B cell (primary cell): ENCODE measurements at regions not wholly inside any gene's neighbourhood (a gene's known extent, or its start where the extent isn't known, plus 50 kb on each side); places are given as distances from the start of the nearest gene placed in this dataset.

Experiments used
- ATAC-seq: fragments of 200-7000 bp; cut with Tn5 transposase; one replicate; pipeline ENCODE4 v1.10.0; 2021; ENCODE audit warnings: low read depth, mild to moderate bottlenecking, moderate number of reproducible peaks, moderate library complexity
- CTCF ChIA-PET: fragments of 350-600 bp; sonication (Branson Sonifier 250); formaldehyde crosslinking; loops from one replicate; lab custom pipeline; 2021; ENCODE audit warnings: antibody characterized with exemption, inconsistent platforms; lab: Charles Lee
- POLR2A ChIA-PET: fragments of 350-600 bp; sonication (Branson Sonifier 250); formaldehyde crosslinking; loops from one replicate; lab custom pipeline; 2021; ENCODE audit warnings: antibody characterized with exemption; lab: Charles Lee
- DNase-seq: peaks from one replicate; pipeline ENCODE4 v3.0.0; 2013
- H2AFZ ChIP-seq: 2 replicates; pipeline ENCODE4 v1.6.1; 2012; ENCODE audit warnings: mild to moderate bottlenecking, low read depth, low read length; ENCODE audit not compliant: insufficient read depth, poor library complexity, severe bottlenecking
- H3K27ac ChIP-seq, 2 donors: 1 replicate in 1 of 2; 2 replicates in 1 of 2; pipeline ENCODE4 v1.5.1; 2012 to 2013; ENCODE audit warnings: low read length in 2 of 2, mild to moderate bottlenecking in 2 of 2, moderate library complexity in 1 of 2
- H3K27me3 ChIP-seq, 4 experiments: fragments of 200-600 bp in 1 of 4; sonication (generic) in 1 of 4; replicated peaks in 1 of 4; 1 replicate in 2 of 4; 2 replicates in 2 of 4; pipeline versions ENCODE4 v1.6.1 to v1.7.0; 2013 to 2016; ENCODE audit warnings: low read length in 3 of 4, mild to moderate bottlenecking in 2 of 4, mixed read lengths in 1 of 4, moderate library complexity in 1 of 4; ENCODE audit not compliant: insufficient read depth in 4 of 4, control insufficient read depth in 3 of 4; ENCODE audit errors: control extremely low read depth in 1 of 4
- H3K36me3 ChIP-seq, 2 experiments: replicated peaks in 1 of 2; 1 replicate in 1 of 2; 2 replicates in 1 of 2; pipeline versions ENCODE4 v1.6.1 to v1.7.1; 2013; ENCODE audit warnings: low read length in 1 of 2; ENCODE audit not compliant: insufficient read depth in 2 of 2, control insufficient read depth in 1 of 2; ENCODE audit errors: control extremely low read depth in 1 of 2, extremely low read depth in 1 of 2
- H3K4me1 ChIP-seq, 2 donors: fragments of 200-600 bp in 1 of 2; sonication (generic) in 1 of 2; 1 replicate in 1 of 2; 2 replicates in 1 of 2; pipeline versions ENCODE4 v1.5.1 to v1.6.1; 2013 to 2017; ENCODE audit warnings: low read length in 2 of 2; ENCODE audit not compliant: control insufficient read depth in 2 of 2, insufficient read depth in 2 of 2
- H3K4me2 ChIP-seq: replicated peaks from 2 replicates; pipeline ENCODE3; 2012; ENCODE audit warnings: mild to moderate bottlenecking, low read depth, low read length; ENCODE audit not compliant: poor library complexity, severe bottlenecking
- H3K4me3 ChIP-seq, 5 experiments: fragments of 200-600 bp in 1 of 5; sonication (generic) in 1 of 5; 1 replicate in 3 of 5; 2 replicates in 2 of 5; pipeline versions ENCODE4 v1.5.1 to v1.7.0; 2011 to 2016; ENCODE audit warnings: low read length in 4 of 5, mild to moderate bottlenecking in 4 of 5, low read depth in 2 of 5, control low read depth in 1 of 5, moderate library complexity in 1 of 5; ENCODE audit not compliant: insufficient read depth in 1 of 5; ENCODE audit errors: control extremely low read depth in 1 of 5, extremely low read depth in 1 of 5
- H3K79me2 ChIP-seq: fragments of 200-600 bp; sonication (generic); one replicate; pipeline ENCODE4 v1.6.0; 2016; ENCODE audit warnings: low read length; ENCODE audit not compliant: control insufficient read depth, insufficient read depth
- H3K9ac ChIP-seq: fragments of 200-600 bp; sonication (generic); 2 replicates; pipeline ENCODE4 v1.6.1; 2017; ENCODE audit warnings: mild to moderate bottlenecking, low read length, moderate library complexity
- H3K9me3 ChIP-seq, 3 donors: one replicate each; pipeline versions ENCODE4 v1.6.1 to v1.7.1; 2013; ENCODE audit warnings: low read length in 2 of 3; ENCODE audit not compliant: control insufficient read depth in 2 of 3, insufficient read depth in 1 of 3; ENCODE audit errors: control extremely low read depth in 1 of 3
- H4K20me1 ChIP-seq: 2 replicates; pipeline ENCODE4 v1.6.0; 2012; ENCODE audit warnings: mild to moderate bottlenecking, low read length; ENCODE audit not compliant: insufficient read depth, control insufficient read depth, poor library complexity, severe bottlenecking
- H3K27ac Mint-ChIP-seq: one replicate; pipeline ENCODE4 v1.8.0; 2021; ENCODE audit warnings: mixed read lengths
- H3K27me3 Mint-ChIP-seq: one replicate; pipeline ENCODE4 v1.8.0; 2021; ENCODE audit warnings: mixed read lengths
- H3K4me1 Mint-ChIP-seq: one replicate; pipeline ENCODE4 v1.8.0; 2021; ENCODE audit warnings: mixed read lengths
- H3K4me3 Mint-ChIP-seq: one replicate; pipeline ENCODE4 v1.8.0; 2021; ENCODE audit warnings: mixed read lengths
- H3K9me3 Mint-ChIP-seq: one replicate; pipeline ENCODE4 v1.8.0; 2022; ENCODE audit warnings: mixed read lengths; ENCODE audit not compliant: insufficient read depth
- EZH2 ChIP-seq: IDR thresholded peaks from 2 replicates; pipeline ENCODE4 v1.6.1; 2012; ENCODE audit warnings: borderline replicate concordance, low read depth, mild to moderate bottlenecking, moderate library complexity, low read length; ENCODE audit not compliant: insufficient read depth, poor library complexity, severe bottlenecking
- WGBS: methylation state at CpG from one replicate; pipeline ENCODE4 v1.1.5; 2013; ENCODE audit warnings: missing lambda C conversion rate; ENCODE audit not compliant: insufficient coverage; 5-methylcytosine and 5-hydroxymethylcytosine counted together
- intact Hi-C: fragments of 100-400 bp; cut with micrococcal nuclease; formaldehyde crosslinking; loops from one replicate; pipeline ENCODE4 v1.10.0; 2022
- TF ChIP-seq, protein P1 (sequence below): fragments of 200-600 bp; IDR thresholded peaks from one replicate; pipeline ENCODE4 v1.8.0; 2022; ENCODE audit warnings: antibody characterized with exemption, mild to moderate bottlenecking

DNA sequence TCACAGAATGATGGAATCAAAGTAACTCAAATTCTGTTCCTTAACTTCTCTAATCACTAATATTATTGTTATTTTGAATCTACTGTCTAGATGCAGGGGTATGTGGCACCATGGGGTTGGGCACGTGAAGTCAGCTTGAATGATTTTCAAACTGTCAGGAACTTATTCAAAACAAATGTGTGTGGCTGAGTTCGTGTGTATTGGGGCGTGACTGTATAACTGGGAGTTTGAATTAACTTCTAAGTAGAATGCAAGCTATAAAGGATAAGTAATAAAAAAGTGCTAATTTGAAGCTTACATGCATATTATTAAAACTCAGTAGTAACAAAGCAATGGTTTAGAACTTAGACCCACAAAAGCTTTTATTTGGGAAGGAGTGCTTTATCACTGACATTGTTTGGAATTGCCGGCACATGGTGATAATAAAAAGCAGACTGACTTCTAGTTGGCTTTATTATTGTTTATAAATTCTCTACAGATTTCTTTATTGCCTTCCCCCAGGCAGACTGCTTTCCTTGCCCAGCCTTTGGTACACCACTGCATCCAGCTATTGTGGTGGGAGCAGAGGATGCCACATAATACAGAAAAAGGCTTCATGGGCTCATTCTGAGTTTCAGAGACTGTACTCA is 84.3 kb downstream of the TENT5C start:
- Mint-ChIP-seq H3K27ac (no peak overlapping the region), H3K4me3 (no peak overlapping the region), H3K4me1 (peaks cover 2% of the 10 kb centered on the region), H3K27me3 (peaks cover 8% of the 10 kb centered on the region), H3K9me3 (no peaks in the 10 kb centered on the region)
- no peak overlapping the region for H2AFZ ChIP-seq
- POLR2A ChIA-PET = no interaction called here
- TF ChIP-seq, protein P1, sequence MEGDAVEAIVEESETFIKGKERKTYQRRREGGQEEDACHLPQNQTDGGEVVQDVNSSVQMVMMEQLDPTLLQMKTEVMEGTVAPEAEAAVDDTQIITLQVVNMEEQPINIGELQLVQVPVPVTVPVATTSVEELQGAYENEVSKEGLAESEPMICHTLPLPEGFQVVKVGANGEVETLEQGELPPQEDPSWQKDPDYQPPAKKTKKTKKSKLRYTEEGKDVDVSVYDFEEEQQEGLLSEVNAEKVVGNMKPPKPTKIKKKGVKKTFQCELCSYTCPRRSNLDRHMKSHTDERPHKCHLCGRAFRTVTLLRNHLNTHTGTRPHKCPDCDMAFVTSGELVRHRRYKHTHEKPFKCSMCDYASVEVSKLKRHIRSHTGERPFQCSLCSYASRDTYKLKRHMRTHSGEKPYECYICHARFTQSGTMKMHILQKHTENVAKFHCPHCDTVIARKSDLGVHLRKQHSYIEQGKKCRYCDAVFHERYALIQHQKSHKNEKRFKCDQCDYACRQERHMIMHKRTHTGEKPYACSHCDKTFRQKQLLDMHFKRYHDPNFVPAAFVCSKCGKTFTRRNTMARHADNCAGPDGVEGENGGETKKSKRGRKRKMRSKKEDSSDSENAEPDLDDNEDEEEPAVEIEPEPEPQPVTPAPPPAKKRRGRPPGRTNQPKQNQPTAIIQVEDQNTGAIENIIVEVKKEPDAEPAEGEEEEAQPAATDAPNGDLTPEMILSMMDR = no peak
- no peak for TF ChIP-seq EZH2
- H3K9ac ChIP-seq = no peak overlapping the region
- no peak for DNase-seq
- no peak overlapping the region for H3K4me2 ChIP-seq
- no peaks in the 10 kb centered on the region for H4K20me1 ChIP-seq
- no peak overlapping the region for H3K27ac ChIP-seq
- no peaks in the 10 kb centered on the region for H3K36me3 ChIP-seq
- intact Hi-C loops = no loop called here
- H3K27me3 ChIP-seq = peaks cover 0 to 5% (median 0%) of the 10 kb centered on the region in 4 experiments
- H3K79me2 ChIP-seq = no peaks in the 10 kb centered on the region
- CTCF ChIA-PET = interaction anchor here (0.8 to 2.1 kb wide), 4 partner anchors 64 to 177 kb away, joined by 3 to 12 read pairs (median 6); no protein-coding TSS in a partner anchor
- ATAC-seq = no peak
- 14% methylated on average over 1 of the region's 4 CpGs for WGBS
- H3K9me3 ChIP-seq = no peaks in the 10 kb centered on the region
- H3K4me3 ChIP-seq = no peak overlapping the region
- H3K4me1 ChIP-seq = peaks cover 0 to 3% of the 10 kb centered on the region in 2 donors

- peaks cover 0 to under 1% (median 0%) of the 10 kb centered on the region in 3 donors for H3K9me3 ChIP-seq
- no peak overlapping the region for H3K4me2 ChIP-seq
- TF ChIP-seq EZH2 = no peak
- TF ChIP-seq, protein P1 = no peak
- H3K9ac ChIP-seq = no peak overlapping the region
- no peaks in the 10 kb centered on the region for H4K20me1 ChIP-seq
- no peak overlapping the region for H3K27ac Mint-ChIP-seq
- no peaks in the 10 kb centered on the region for H3K36me3 ChIP-seq
- H3K27me3 ChIP-seq = peaks cover 0 to 14% (median 0%) of the 10 kb centered on the region in 4 experiments
- intact Hi-C loops = no loop called here
- H3K27me3 Mint-ChIP-seq = peaks cover 17% of the 10 kb centered on the region
- peaks cover 2% of the 10 kb centered on the region for H3K4me1 Mint-ChIP-seq
- no peak overlapping the region for H3K4me3 ChIP-seq
- H3K4me1 ChIP-seq = peaks cover 0 to 3% of the 10 kb centered on the region in 2 donors
- ATAC-seq = no peak
- WGBS = no CpG with 5 or more reads among the region's 2 CpGs
- H3K9me3 Mint-ChIP-seq = no peaks in the 10 kb centered on the region
- CTCF ChIA-PET = no interaction called here
- H2AFZ ChIP-seq = no peak overlapping the region
- POLR2A ChIA-PET = no interaction called here
- H3K4me3 Mint-ChIP-seq = no peak overlapping the region
- no peak overlapping the region for H3K27ac ChIP-seq
- no peak for DNase-seq
- H3K79me2 ChIP-seq = no peaks in the 10 kb centered on the region
Observed at GRCh38 chr1:117691942-117692341, 86.1 kb downstream of the TENT5C start.
